ENCODE measurements at regions not wholly inside any gene's neighbourhood (a gene's known extent, or its start where the extent isn't known, plus 50 kb on each side); places are given as distances from the start of the nearest gene placed in this dataset.

DNA sequence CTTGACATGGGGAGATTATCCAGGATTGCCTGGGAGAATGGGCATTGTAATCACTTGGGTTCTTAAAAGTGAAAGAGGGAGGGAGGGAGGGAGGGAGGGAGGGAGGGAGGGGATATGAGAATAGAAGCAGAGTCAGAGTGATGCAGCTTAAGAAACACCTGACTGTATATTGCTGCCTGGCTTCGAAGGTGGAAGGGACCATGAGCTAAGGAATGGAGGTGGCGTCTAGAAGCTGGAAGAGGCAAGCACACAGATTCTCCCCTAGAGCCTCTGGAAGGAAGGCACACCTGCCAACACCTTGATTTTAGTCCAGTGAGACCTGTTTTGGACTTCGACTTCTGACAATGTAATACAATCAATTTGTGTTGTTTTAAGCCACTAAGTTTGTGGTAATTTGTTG, 78.4 kb downstream of the PRL start:
- TF ChIP-seq EZH2 (IDR thresholded peaks at IDR 0.05; ENCODE audit: insufficient read depth, poor library complexity, severe bottlenecking) (no peak), EZH2phosphoT487 (IDR thresholded peaks at IDR 0.05; ENCODE audit: insufficient read depth, low read depth) (no peak)
